HG03060 (cell line): ENCODE measurements at regions not wholly inside any gene's neighbourhood (a gene's known extent, or its start where the extent isn't known, plus 50 kb on each side); places are given as distances from the start of the nearest gene placed in this dataset.

ENCODE experiments used
- ATAC-seq: cut with Tn5 transposase; IDR thresholded peaks from one replicate; pipeline ENCODE4 v1.9.1; 2021; ENCODE audit warnings: low read depth, moderate number of reproducible peaks; ENCODE audit not compliant: unreplicated experiment

GRCh38 chr4:157803845-157804521 is 368.8 kb downstream of the GASK1B start:
- ATAC-seq: no peak

GRCh38 chr4:157803421-157803820 is 369.4 kb downstream of the GASK1B start:
- no peak for ATAC-seq

- no peak for ATAC-seq
Observed at GRCh38 chr4:157795495-157795894, 377.3 kb downstream of the GASK1B start.

- no peak for ATAC-seq
Observed at GRCh38 chr4:157792716-157793115, 380.1 kb downstream of the GASK1B start.

GRCh38 chr4:157791236-157791635 is 381.6 kb downstream of the GASK1B start:
- no peak for ATAC-seq

- ATAC-seq: no peak
Observed at GRCh38 chr4:157787618-157788017, 385.2 kb downstream of the GASK1B start.

- no peak for ATAC-seq
Observed at GRCh38 chr4:157781361-157781760, 391.5 kb downstream of the GASK1B start.

GRCh38 chr4:157779081-157779480 is 393.7 kb downstream of the GASK1B start:
- ATAC-seq: no peak

GRCh38 chr4:157776930-157777528 is 395.8 kb downstream of the GASK1B start:
- ATAC-seq: no peak

GRCh38 chr4:157775971-157776370 is 396.9 kb downstream of the GASK1B start:
- no peak for ATAC-seq

GRCh38 chr4:157772907-157773306 is 399.9 kb downstream of the GASK1B start:
- no peak for ATAC-seq

GRCh38 chr4:157768419-157768818 is 404.4 kb downstream of the GASK1B start:
- ATAC-seq: no peak

GRCh38 chr4:157763490-157763889 is 409.3 kb downstream of the GASK1B start:
- ATAC-seq: no peak

GRCh38 chr4:157754410-157754809 is 418.4 kb downstream of the GASK1B start:
- no peak for ATAC-seq

GRCh38 chr4:157751631-157752030 is 421.2 kb downstream of the GASK1B start:
- ATAC-seq: no peak

- no peak for ATAC-seq
Observed at GRCh38 chr4:157741642-157742041, 431.2 kb downstream of the GASK1B start.

GRCh38 chr4:157739242-157739641 is 433.6 kb downstream of the GASK1B start:
- ATAC-seq: no peak

GRCh38 chr4:157728215-157728614 is 444.6 kb downstream of the GASK1B start:
- no peak for ATAC-seq

GRCh38 chr4:157727163-157727562 is 445.7 kb downstream of the GASK1B start:
- ATAC-seq: no peak

GRCh38 chr4:157722146-157722545 is 450.7 kb downstream of the GASK1B start:
- no peak for ATAC-seq

GRCh38 chr4:157713342-157713741 is 459.5 kb downstream of the GASK1B start:
- no peak for ATAC-seq

- no peak for ATAC-seq
Observed at GRCh38 chr4:157706155-157706554, 466.7 kb downstream of the GASK1B start.
